Dedifferentiated amniotic fluid mesenchymal stem cell (primary cell): ENCODE measurements at regions not wholly inside any gene's neighbourhood (a gene's known extent, or its start where the extent isn't known, plus 50 kb on each side); places are given as distances from the start of the nearest gene placed in this dataset.
"Not testable (repeated sequence)": the region's sequence is repeated elsewhere in the genome, so short reads cannot be mapped to it uniquely, and the experiment has no call there.

Source experiments
- DNase-seq: peaks from one replicate; pipeline ENCODE4 v3.0.0-alpha.2; 2016; ENCODE audit errors: extremely low spot score

DNA sequence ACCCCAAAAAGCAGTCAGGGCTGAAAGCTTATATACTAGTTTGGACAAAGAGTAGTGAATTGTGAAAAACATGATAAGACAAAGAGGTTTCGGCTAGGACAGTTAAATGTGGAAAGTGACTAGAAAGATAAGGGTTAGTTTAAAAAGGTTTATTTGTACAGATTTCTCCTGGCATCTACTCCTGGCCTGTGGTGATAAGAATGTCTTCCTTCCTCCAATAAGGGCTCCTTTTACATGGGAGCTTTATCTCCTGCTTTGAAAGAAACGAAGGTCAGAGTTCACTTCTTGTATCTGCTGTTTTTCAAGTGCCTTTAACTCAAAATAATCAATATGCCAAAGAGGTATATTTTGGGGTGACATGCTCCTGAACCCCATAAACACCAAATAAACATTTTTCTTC, 776.1 kb upstream of the COX7C start:
- no peak for DNase-seq

DNA sequence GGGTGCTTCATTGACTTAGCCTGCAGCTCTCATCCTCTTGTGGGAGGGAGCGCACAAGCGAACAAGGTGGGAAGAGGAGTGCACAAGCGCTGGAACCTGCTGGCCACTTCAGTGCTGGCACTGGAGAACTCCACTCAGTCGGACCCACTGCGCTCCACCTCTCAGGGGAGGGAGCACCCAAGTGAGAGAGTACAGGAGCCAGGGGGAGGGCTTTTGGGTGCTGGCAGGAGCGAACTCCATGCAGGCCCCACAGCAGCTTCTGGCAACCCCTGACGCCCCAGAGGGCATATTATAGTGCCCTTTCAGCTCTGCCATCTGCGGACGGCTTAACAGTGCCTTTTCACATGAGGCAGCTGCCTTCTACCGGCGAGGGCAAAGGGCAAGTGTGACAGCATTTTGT, 774.2 kb upstream of the COX7C start:
- no peak for DNase-seq

DNA sequence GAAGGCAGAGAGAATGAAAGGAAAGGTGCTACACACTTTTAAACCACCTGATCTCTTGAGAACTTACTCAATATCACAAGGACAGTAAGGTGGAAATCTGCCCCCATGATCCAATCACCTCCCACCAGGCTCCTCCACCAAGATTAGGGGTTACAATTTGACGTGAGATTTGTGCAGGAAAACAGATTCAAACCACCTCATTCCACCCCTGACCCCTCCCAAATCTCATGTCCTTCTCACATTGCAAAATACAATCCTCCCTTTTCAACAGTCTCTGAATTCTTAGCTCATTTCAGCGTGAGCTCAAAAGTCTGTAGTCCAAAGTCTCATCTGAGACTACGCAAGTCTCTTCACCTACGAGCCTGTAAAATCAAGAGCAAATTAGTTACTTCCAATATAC, 768.3 kb upstream of the COX7C start:
- DNase-seq = no peak

DNA sequence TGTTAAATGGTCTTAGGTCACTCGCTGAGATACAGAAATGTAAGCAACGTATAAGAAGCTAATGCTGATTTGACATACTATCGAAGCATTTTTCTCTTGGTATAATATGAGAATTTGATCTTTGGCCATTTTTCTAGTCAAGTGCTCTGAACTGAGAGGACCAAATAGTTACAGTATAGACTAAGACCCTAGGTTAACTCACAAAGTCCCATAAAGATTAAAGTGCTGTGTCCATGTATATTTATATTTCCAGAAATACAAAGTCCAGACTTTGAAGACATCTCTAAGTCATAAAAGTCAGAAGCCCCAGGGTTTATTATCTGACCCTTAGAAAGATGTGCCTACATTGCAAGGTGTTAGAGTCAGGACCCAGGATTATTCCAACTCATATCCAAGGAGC, 752.4 kb upstream of the COX7C start:
- DNase-seq = no peak

DNA sequence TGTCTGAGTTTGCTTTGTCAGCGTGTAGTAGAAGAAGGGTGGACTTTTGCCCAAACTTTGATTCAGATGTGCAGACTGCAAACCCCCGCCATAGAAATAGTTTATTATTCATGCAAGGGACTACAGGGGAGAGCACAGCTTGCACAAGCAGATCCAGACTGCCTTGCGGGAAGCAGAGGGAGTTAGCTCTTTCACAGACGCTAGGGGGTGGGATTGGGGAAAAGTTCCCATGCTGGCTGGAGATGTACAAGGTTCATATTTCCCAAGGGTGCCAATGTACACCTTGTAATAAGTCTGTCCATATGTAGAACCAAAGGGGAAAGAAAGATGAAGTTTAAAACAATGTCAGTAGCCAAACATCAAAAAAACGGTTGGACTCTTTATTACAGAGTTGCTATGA, 749.7 kb upstream of the COX7C start:
- no peak for DNase-seq

DNA sequence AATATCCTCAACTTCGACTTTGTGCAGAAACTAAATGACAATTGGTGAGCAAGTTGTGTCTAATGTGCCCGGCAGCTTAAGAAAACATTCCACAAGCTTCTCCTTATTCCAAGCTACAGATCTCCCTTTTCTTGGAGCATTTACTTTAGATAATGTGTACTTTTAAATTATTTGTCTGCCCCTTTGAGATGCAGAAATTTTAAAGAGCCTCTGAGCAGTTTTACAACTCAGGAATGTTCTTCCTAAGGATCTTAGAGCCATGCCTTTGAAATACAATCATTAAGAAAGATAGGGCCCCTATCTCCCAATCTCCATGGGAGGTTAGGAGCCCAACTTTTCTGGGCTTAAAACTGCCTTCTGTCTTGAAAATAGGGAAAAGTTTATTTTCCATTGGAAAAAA, 723.7 kb upstream of the COX7C start:
- no peak for DNase-seq

DNA sequence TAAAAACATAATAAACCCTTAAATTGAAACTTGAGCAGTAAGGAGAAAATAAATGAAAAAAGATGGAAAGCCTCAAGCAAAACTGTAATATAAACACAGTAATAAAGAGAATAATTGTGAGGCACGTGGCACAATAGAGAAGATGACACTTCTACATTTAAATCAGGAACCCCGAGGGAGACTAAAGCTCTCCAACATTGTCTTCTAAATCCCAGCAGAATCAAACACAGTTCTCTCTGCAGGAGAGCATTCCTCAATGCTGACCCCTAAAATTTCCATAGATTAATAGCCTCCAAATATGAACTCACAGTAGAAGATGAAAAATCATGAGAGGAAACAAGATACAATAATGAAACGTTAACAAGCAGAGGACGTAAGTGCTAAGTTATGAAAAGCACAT, 721.2 kb upstream of the COX7C start:
- DNase-seq = no peak

DNA sequence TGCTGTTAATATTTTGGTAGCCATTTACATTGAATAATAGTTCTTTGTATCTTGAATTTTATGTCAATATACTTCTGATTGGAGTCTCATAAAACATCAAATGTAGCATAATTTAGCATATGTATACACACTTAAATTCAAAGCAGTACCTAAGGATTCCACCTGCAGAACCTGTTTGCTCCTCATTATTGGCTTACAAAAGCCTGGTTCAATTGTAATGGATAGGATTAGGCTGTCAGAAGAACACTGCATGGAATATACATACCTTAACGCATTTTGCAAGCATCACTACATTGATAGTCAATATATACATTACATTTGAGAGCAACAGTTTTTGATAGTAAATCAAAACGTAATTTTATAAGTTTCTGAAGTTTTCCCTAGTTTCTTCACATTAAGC, 711.3 kb upstream of the COX7C start:
- no peak for DNase-seq

DNA sequence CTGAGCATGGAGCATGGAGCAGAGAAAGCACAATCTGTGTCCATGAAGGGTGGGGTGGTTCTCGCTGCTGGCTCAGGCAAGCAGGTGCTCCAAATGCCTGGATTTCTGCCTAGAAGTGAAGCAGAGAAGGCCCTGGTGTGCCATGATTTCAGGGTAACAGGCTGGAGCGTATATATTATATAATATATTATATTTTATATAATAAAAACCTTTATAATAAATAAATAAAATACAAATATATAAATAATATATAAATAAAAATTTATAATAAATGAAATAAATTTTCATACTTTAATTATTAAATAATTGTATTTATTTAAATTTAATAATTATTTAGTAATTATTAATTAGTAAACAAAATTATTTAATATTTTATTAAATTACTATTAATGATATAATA, 707.4 kb upstream of the COX7C start:
- DNase-seq = no peak

DNA sequence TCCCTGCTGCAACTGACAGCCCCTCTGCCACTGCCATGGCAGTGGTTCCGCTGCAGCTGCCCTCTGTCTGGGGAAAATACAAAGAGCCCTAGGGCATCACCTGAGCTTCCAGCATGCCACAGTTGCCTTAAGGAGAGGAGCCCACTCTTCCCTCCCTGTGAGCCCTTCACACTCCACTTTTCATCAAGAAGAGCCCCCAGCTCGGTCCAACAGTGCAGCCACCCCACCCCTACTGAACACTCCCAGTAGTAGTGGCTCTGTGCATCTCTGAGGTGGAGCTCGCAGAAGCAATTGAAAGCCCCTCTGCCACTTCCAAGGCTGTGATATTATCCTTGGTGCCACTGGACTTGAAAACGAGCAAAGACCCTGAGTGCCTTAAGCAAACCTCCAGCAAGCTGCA, 696.8 kb upstream of the COX7C start:
- no peak for DNase-seq

DNA sequence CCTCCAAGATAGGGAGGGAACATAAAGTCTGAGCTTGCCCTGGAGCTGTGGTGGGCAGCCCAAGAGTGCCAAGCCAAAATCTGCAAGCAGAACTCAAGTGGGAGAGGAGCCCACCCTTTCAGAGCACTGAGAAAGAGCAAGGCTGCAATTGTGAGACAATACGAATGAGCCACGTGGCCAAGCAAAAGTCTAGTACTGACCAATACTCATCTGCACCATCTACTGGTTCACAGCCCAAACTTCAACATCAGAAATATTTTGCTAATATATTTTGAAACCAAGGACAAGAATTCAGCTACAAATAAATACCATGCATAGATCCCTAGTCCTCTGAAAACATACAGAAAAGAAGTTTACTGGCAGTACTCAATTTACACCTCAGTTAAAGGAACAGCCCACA, 696.2 kb upstream of the COX7C start:
- no peak for DNase-seq

DNA sequence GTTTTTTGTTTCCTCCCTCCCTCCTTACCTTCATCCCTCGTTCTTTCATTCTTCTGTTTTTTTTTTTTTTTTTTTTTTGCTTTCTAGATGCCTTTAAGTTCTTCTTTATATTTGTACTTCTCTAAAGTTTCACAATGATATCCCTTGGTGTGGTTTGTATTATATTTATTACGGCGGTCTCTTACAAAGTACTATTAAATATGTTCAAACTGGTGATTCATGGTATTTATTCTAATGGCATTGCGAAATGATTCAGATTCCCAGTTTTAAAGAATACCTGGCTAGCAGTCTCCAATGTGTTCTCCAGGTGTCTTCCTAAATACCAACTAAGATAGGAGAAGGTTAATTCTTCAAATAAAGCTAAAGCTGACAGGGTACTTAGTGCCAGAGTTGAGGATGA, 690.1 kb upstream of the COX7C start:
- no peak for DNase-seq

DNA sequence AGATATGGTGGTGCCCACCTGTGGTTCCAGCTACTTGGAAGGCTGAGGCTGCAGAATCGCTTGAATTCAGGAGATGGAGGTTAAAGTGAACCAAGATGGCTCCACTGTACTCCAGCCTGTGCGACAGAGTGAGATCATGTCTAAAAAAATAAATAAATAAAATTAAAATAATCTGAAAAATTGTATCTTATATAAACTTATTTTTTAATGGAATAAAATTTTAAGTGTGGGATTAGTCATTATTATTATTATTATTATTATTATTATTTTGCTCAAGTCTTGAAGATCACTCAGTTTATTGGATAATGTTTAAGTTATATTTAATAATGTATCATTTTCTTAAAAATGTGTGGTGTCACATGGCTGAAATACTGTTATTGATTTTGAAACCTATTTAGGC, 688.0 kb upstream of the COX7C start:
- DNase-seq = no peak

DNA sequence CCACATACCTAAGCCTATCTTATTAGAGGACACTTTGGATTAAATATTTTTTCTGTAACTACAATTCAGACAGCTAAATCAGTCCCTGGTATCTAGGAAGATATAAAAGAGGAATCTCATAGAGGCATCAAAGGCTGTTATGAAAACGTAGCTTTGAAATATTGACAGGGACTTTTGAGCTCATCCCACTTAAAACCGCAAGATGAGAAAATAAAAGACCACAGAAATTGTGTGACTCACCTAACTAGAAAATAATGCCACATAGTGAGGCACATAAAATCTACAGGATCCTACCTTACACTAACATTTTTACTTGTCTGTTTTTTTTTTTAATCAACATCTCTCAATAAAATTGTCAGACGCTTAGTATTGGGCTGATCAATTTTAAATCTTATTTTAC, 686.5 kb upstream of the COX7C start:
- DNase-seq = no peak

DNA sequence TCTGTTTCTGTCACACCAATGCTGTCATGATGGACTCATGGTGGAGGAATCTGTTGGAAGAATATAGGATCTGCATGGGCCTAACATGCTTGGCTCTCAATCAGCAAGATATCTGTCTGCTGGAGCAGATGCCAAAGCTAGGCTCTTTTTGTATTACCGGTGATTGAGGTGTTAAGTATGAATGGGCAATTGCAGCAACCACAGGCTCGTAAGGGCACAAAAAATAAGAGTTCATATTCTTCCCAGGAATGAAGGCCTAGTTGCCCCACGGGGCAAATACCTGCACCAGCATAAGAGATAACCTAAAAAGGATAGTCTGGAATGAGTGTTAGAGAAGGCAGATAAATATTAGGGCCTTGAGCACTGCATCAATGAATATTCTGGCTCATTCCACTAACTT, 679.5 kb upstream of the COX7C start:
- no peak for DNase-seq

DNA sequence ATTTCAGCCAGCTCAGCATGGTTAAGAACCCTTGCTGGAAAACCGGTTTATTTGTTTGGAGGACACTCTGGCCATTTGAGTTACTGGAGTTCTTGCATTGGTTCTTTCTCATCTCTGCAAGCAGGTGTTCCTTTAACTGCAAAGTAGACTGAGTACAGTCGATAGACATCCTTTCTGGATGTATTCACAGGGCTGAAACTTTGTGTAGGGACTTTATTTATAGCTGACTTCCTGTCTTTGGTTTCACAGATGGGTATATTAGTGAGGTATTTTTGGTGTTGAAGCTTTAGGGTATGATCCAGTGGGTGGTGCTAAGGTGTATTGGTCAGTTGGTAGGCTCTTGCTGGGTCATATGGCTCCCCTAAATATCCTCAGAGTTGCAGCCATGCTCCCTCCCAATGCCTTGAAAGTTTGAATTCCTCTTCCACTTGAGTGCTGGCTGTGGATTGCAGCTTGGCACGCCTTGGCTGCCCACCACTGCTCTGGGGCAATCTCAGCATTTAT, 666.0 kb upstream of the COX7C start:
- DNase-seq = no peak

DNA sequence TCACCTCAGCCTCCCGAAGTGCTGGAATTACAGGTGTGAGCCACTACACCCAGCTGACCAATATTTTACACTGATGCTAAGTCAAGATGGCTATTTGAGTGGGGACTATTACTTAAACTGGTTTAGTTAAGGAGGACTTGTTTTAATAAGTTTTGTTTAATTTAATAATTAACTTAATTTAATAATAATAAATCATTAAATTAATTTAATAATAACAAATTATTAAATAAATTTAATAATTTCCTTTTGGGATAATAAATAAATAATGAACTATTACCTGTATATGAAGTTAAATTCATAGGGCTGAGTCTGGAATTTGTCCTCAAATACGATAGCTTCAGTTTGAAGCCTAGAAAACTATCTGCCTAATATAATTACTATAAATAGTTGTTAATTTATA, 665.1 kb upstream of the COX7C start:
- no peak for DNase-seq

DNA sequence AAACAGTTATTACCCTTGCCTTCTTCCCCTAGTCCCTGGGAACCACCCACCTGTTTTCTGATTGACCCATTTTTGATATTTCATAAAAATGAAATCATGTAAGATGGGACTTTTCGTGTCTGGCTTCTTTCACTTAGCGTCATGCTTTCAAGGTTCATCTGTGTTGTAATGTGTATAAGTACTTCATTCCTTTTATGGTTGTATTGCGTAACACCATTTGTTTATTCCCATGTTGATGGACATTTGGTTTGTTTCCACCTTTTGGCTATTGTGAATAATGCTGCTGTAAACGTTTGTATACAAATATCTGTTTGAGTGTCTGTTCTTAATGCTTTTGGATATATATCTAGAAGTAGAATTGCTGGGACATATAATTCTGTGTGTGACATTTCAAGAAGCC, 650.1 kb upstream of the COX7C start:
- DNase-seq = no peak

DNA sequence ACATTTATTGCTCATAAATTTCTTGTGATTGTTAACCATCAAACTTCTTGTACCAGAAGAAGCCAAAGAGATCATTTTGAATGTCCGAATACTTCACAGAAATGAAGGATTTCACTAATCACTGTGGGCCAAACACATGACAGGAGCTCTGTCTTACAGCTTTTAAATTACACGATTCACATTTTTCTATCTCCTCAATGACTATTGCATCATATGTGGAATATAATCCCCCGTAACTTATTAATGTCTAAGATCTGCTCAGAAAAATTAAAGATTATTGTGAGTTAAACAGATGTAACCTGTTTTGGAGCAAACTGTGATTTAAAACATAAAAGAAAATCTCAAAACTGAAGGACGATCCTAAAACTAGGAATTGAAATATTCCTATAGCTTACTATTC, 645.2 kb upstream of the COX7C start:
- no peak for DNase-seq

DNA sequence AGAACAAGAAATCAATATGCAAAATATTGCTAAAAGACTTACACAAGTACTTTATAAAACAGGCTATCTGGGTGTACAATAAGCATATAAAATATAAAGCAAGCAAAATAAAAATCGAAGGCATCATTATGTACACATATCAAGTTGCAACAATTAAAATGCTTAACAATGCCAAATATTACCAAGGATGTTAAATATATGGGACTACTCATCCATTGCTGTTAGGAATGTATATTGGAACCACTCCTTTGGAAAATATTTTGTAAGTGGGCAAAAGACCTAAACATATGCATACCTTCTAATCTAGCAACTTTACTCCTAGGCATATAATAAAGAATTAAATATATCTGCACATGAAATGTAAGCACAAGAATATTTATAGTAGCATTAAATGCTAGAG, 632.6 kb upstream of the COX7C start:
- DNase-seq = no peak

DNA sequence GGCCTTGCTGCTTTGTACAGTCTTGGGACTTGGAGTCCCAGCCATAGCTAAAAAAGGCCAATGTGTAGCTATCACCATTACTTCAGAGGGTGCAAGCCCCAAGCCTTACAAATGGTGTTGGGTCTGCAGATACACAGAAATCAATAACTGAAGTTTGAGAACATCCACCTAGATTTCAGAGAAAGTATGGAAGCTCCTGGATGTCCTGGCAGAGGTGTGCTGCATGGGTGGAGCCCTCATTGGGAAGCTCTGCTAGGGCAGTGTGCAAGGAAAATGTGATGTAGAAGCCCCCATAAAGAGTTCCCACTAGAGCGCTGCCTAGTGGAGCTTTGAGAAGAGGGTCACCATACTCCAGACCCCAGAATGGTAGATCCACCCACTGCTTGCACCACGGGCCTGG, 626.7 kb upstream of the COX7C start:
- no peak for DNase-seq

DNA sequence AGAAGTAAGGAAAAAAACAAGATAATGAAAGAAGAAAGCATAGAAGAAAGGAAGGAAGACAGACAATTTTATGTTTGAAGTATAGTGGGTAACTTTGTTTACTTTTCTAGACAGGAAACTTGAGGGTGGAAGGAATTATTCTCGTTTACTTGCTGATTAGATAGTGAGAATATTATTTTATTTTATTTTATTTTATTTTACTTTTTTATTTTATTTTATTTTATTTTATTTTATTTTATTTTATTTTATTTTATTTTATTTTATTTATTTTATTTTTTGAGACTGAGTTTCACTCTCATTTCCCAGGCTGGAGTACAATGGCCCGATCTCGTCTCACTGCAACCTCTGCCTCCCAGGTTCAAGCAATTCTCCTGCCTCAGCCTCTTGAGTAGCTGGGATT, 623.1 kb upstream of the COX7C start:
- not testable (repeated sequence) for DNase-seq

DNA sequence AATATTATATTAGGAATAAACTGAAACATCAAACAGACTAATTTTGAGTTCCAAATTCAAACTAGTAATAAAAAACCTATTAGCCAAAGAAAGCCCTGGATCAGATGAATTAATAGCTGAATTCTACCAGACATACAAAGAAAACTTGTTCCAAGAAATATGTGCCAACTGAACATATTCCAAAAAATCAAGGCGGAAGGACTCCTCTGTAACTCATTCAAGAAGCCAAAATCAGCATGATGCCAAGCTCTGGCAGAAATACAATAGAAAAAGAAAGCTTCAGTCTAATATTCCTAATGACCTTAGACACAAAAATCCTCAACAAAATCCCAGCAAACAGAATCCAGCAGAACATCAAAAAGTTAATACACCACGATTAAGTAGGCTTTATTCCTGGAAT, 619.1 kb upstream of the COX7C start:
- DNase-seq = no peak

DNA sequence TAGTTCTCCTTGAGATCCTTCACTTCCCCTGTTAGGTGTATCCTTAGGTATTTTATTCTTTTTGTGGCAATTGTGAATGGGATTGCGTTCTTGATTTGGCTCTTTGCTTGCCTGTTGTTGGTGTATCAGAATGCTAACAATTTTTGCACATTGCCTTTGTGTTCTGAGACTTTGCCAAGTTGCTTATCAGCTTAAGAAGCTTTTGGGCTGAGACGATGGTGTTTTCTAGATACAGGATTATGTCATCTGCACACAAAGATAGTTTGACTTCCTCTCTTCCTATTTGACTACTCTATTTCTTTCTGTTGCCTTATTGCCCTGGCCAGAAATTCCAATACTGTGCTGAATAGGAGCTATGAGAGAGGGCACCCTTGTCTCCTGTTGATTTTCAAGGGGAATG, 609.4 kb upstream of the COX7C start:
- no peak for DNase-seq

DNA sequence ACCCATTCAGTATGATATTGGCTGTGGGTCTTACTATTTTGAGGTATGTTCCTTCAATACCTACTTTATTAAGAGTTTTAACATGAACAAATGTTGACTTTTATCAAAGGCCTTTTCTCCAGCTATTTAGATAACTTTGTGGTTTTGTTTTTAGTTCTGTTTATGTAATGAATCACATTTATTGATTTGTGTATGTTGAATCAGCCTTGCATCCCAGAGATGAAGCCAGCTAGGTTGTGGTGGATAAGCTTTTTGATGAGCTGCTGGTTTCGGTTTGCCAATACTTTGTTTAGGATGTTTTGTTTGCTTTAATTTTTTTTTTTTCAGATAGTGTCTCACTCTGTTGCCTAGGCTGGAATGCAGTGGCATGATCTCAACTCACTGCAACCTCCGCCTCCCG, 609.0 kb upstream of the COX7C start:
- DNase-seq = no peak
